PC-3 (cell line): ENCODE measurements at regions not wholly inside any gene's neighbourhood (a gene's known extent, or its start where the extent isn't known, plus 50 kb on each side); places are given as distances from the start of the nearest gene placed in this dataset.

Experiments used
- EZH2 ChIP-seq: fragments of 300-600 bp; sonication (generic); IDR thresholded peaks from one replicate; pipeline ENCODE4 v1.6.1; 2017; ENCODE audit warnings: antibody characterized with exemption, mild to moderate bottlenecking, low read length; ENCODE audit not compliant: unreplicated experiment
- EZH2phosphoT487 ChIP-seq: fragments of 300-600 bp; sonication (generic); IDR thresholded peaks from 2 replicates; pipeline ENCODE4 v1.6.1; 2018; ENCODE audit warnings: mild to moderate bottlenecking, antibody characterized with exemption, low read length, borderline replicate concordance
- TF ChIP-seq, protein P1 (sequence below): fragments of 300-600 bp; sonication (generic); conservative IDR thresholded peaks from 2 replicates; pipeline ENCODE4 v1.5.1; 2017; ENCODE audit warnings: antibody characterized with exemption, low read depth, mild to moderate bottlenecking, low read length

DNA sequence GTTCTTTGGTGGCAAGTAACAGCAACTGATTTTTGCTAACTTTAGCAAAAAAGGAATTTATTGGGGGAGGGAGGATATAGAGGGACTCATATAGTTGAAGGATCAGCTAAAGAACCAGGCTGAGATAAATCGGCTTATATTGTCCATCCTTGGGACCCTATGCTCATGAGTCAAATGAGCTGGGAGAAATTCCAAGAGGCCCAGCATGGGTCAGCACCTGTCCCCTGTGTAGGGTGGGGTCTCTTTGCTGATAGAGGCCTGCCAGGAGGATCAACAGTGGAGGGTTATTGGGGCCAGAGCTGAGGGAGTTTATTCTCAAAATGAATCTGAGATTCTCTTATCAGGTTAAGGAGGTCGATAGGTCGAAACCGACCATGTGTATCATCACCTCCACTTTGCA is 97.2 kb downstream of the VAPA start:
- TF ChIP-seq, protein P1, sequence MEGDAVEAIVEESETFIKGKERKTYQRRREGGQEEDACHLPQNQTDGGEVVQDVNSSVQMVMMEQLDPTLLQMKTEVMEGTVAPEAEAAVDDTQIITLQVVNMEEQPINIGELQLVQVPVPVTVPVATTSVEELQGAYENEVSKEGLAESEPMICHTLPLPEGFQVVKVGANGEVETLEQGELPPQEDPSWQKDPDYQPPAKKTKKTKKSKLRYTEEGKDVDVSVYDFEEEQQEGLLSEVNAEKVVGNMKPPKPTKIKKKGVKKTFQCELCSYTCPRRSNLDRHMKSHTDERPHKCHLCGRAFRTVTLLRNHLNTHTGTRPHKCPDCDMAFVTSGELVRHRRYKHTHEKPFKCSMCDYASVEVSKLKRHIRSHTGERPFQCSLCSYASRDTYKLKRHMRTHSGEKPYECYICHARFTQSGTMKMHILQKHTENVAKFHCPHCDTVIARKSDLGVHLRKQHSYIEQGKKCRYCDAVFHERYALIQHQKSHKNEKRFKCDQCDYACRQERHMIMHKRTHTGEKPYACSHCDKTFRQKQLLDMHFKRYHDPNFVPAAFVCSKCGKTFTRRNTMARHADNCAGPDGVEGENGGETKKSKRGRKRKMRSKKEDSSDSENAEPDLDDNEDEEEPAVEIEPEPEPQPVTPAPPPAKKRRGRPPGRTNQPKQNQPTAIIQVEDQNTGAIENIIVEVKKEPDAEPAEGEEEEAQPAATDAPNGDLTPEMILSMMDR, result no peak
- TF ChIP-seq EZH2phosphoT487 (no peak), EZH2 (no peak)
